HG03066 (cell line): ENCODE measurements at regions not wholly inside any gene's neighbourhood (a gene's known extent, or its start where the extent isn't known, plus 50 kb on each side); places are given as distances from the start of the nearest gene placed in this dataset.

ENCODE experiments used
- ATAC-seq: cut with Tn5 transposase; IDR thresholded peaks from one replicate; pipeline ENCODE4 v1.9.1; 2021; ENCODE audit warnings: low read depth; ENCODE audit not compliant: unreplicated experiment

GRCh38 chr5:50963971-50964745, 297.7 kb downstream of the PARP8 start:
- ATAC-seq, result no peak

GRCh38 chr5:50964746-50965653, 298.6 kb downstream of the PARP8 start:
- ATAC-seq, result no peak

GRCh38 chr5:50965654-50966375, 299.4 kb downstream of the PARP8 start:
- ATAC-seq, result no peak

GRCh38 chr5:50967009-50967562, 300.6 kb downstream of the PARP8 start:
- no peak for ATAC-seq

- ATAC-seq, result no peak
Measured at GRCh38 chr5:50967563-50968355, 301.3 kb downstream of the PARP8 start.

GRCh38 chr5:50968356-50969149, 302.1 kb downstream of the PARP8 start:
- ATAC-seq, result no peak

GRCh38 chr5:50969151-50970031, 303.0 kb downstream of the PARP8 start:
- no peak for ATAC-seq

GRCh38 chr5:50975840-50976239, 309.4 kb downstream of the PARP8 start:
- no peak for ATAC-seq

- no peak for ATAC-seq
Measured at GRCh38 chr5:50978924-50979323, 312.5 kb downstream of the PARP8 start.

GRCh38 chr5:50984640-50985039, 318.2 kb downstream of the PARP8 start:
- ATAC-seq, result no peak

GRCh38 chr5:50990296-50990924, 324.0 kb downstream of the PARP8 start:
- ATAC-seq, result no peak

- no peak for ATAC-seq
Measured at GRCh38 chr5:50995285-50995942, 329.0 kb downstream of the PARP8 start.

- no peak for ATAC-seq
Measured at GRCh38 chr5:51001227-51001923, 334.9 kb downstream of the PARP8 start.

GRCh38 chr5:51002368-51002767, 335.9 kb downstream of the PARP8 start:
- ATAC-seq, result no peak

GRCh38 chr5:51013036-51013435, 346.6 kb downstream of the PARP8 start:
- no peak for ATAC-seq

GRCh38 chr5:51018423-51018822, 352.0 kb downstream of the PARP8 start:
- ATAC-seq, result no peak

- ATAC-seq, result no peak
Measured at GRCh38 chr5:51024263-51024662, 357.8 kb downstream of the PARP8 start.
